Neural progenitor cell (in vitro differentiated cells): ENCODE measurements at regions not wholly inside any gene's neighbourhood (a gene's known extent, or its start where the extent isn't known, plus 50 kb on each side); places are given as distances from the start of the nearest gene placed in this dataset.

Source experiments
- DNase-seq: peaks from one replicate; pipeline ENCODE4 v3.0.0-alpha.2; 2016; ENCODE audit warnings: low spot score
- H2AFZ ChIP-seq: fragments of 200-600 bp; sonication (generic); replicated peaks from 2 replicates; pipeline ENCODE4 v1.6.1; 2016; ENCODE audit warnings: antibody characterized with exemption
- H3F3A ChIP-seq: fragments of 200-600 bp; sonication (generic); 2 replicates; pipeline ENCODE4 v1.6.1; 2016; ENCODE audit warnings: antibody characterized with exemption, low read depth
- H3K27ac ChIP-seq: fragments of 200-600 bp; sonication (generic); 2 replicates; pipeline ENCODE4 v1.5.1; 2016; ENCODE audit warnings: mild to moderate bottlenecking
- H3K27me3 ChIP-seq: fragments of 200-600 bp; sonication (generic); 2 replicates; pipeline ENCODE4 v1.6.1; 2016; ENCODE audit warnings: mild to moderate bottlenecking, moderate library complexity
- H3K36me3 ChIP-seq: fragments of 200-600 bp; sonication (generic); 2 replicates; pipeline ENCODE4 v1.5.1; 2016
- H3K4me1 ChIP-seq: fragments of 200-600 bp; sonication (generic); 2 replicates; pipeline ENCODE4 v1.6.1; 2016; ENCODE audit warnings: mixed run types
- H3K4me2 ChIP-seq: fragments of 200-600 bp; sonication (generic); 2 replicates; pipeline ENCODE4 v1.6.1; 2016
- H3K4me3 ChIP-seq: fragments of 200-600 bp; sonication (generic); 2 replicates; pipeline ENCODE4 v1.5.1; 2016
- H3K79me2 ChIP-seq: fragments of 200-600 bp; sonication (generic); 2 replicates; pipeline ENCODE4 v1.6.1; 2016; ENCODE audit warnings: low read depth
- H3K9ac ChIP-seq: fragments of 200-600 bp; sonication (generic); 2 replicates; pipeline ENCODE4 v1.6.1; 2016
- H3K9me3 ChIP-seq: fragments of 200-600 bp; sonication (generic); 2 replicates; pipeline ENCODE4 v1.5.1; 2016; ENCODE audit warnings: low read depth
- H4K20me1 ChIP-seq: fragments of 200-600 bp; sonication (generic); 2 replicates; pipeline ENCODE4 v1.6.1; 2016; ENCODE audit warnings: low read depth
- H3K27ac Mint-ChIP-seq: 3 replicates; pipeline ENCODE4 v1.8.0; 2021; ENCODE audit warnings: mixed read lengths
- H3K27me3 Mint-ChIP-seq: 2 replicates; pipeline ENCODE4 v1.8.0; 2022; ENCODE audit warnings: low read depth, mild to moderate bottlenecking, inconsistent platforms, moderate library complexity, mixed read lengths; ENCODE audit not compliant: insufficient read depth
- H3K36me3 Mint-ChIP-seq: 3 replicates; pipeline ENCODE4 v1.8.0; 2021; ENCODE audit warnings: mixed read lengths
- H3K4me1 Mint-ChIP-seq: 3 replicates; pipeline ENCODE4 v1.8.0; 2021; ENCODE audit warnings: mixed read lengths
- H3K4me3 Mint-ChIP-seq: 3 replicates; pipeline ENCODE4 v1.8.0; 2021; ENCODE audit warnings: mild to moderate bottlenecking, moderate library complexity, mixed read lengths
- H3K9me3 Mint-ChIP-seq: 3 replicates; pipeline ENCODE4 v1.8.0; 2020; ENCODE audit warnings: mixed read lengths
- EZH2 ChIP-seq: fragments of 200-600 bp; sonication (generic); IDR thresholded peaks from 2 replicates; pipeline ENCODE4 v1.6.1; 2017; ENCODE audit warnings: antibody characterized with exemption, mild to moderate bottlenecking, moderate library complexity
- EZH2phosphoT487 ChIP-seq: fragments of 200-600 bp; sonication (generic); IDR thresholded peaks from 2 replicates; pipeline ENCODE4 v1.6.1; 2017; ENCODE audit warnings: antibody characterized with exemption
- TF ChIP-seq, protein P1 (sequence below): fragments of 200-600 bp; sonication (generic); IDR thresholded peaks from 2 replicates; pipeline ENCODE4 v1.5.1; 2017; ENCODE audit warnings: antibody characterized with exemption, mild to moderate bottlenecking

DNA sequence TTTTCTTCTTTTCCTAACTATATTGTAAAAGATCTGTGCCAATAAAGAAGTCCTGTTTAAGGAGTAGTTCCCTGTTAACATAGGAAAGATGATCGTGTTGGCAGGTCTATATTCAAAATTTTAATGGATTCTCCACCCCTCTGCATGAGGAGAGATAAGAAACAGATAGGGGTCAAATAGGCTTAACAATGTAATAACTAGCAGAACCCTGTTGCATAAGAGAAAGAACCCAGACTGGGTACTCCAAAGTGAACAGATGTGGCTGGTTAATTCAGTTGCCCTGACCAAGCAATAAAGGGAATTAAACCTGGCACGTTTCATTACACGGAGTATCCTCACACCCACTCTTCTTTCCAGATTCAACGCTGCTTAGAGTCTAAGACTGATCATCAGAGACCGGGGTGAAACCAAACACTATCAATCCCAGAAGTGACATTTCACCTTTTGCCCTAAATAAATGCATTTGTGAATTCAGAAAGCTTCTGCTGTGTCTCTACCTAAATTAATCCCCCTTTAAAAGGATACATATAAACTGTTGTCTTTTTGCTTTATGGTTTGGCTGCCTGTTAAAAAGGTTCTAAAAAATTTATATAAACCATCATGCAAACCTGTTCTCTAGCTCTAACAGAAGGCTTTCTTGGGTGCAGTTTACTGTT is 1276.9 kb upstream of the WWC1 start:
- no peak for DNase-seq

DNA sequence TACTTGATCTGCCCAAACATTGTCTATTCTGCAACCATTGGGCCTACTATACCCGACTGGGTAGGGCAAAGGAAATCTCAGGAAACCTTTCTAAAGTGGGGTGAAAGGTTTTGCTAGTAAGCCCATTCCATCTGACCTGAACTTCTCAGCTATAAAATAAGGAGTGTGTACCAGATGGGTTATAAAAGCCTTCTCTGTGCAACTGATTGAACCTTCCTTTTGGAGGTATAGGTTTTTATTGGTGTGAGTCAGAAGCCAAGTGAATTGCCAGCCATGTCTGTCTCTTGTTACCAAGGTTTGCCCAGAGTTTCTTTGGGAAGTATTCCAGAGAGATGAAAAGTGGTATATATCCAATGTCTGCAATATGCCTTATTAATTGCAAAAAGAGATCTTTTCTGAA is 1271.0 kb upstream of the WWC1 start:
- no peaks in the 10 kb centered on the region for H3K27me3 ChIP-seq
- H3K4me2 ChIP-seq: no peak overlapping the region
- no peak for DNase-seq
- H3K4me1 Mint-ChIP-seq: no peaks in the 10 kb centered on the region
- H2AFZ ChIP-seq: no peak overlapping the region
- TF ChIP-seq, protein P1, sequence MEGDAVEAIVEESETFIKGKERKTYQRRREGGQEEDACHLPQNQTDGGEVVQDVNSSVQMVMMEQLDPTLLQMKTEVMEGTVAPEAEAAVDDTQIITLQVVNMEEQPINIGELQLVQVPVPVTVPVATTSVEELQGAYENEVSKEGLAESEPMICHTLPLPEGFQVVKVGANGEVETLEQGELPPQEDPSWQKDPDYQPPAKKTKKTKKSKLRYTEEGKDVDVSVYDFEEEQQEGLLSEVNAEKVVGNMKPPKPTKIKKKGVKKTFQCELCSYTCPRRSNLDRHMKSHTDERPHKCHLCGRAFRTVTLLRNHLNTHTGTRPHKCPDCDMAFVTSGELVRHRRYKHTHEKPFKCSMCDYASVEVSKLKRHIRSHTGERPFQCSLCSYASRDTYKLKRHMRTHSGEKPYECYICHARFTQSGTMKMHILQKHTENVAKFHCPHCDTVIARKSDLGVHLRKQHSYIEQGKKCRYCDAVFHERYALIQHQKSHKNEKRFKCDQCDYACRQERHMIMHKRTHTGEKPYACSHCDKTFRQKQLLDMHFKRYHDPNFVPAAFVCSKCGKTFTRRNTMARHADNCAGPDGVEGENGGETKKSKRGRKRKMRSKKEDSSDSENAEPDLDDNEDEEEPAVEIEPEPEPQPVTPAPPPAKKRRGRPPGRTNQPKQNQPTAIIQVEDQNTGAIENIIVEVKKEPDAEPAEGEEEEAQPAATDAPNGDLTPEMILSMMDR: no peak
- no peak for TF ChIP-seq EZH2
- H4K20me1 ChIP-seq: no peaks in the 10 kb centered on the region
- H3K27me3 Mint-ChIP-seq: no peaks in the 10 kb centered on the region
- peaks cover 5% of the 10 kb centered on the region for H3K36me3 Mint-ChIP-seq
- no peak overlapping the region for H3K4me3 Mint-ChIP-seq
- H3K4me1 ChIP-seq: no peaks in the 10 kb centered on the region
- H3K27ac Mint-ChIP-seq: no peak overlapping the region
- no peaks in the 10 kb centered on the region for H3K36me3 ChIP-seq
- H3K4me3 ChIP-seq: no peak overlapping the region
- H3K27ac ChIP-seq: no peak overlapping the region
- no peak overlapping the region for H3K9ac ChIP-seq
- no peaks in the 10 kb centered on the region for H3K79me2 ChIP-seq
- no peaks in the 10 kb centered on the region for H3F3A ChIP-seq
- no peaks in the 10 kb centered on the region for H3K9me3 ChIP-seq
- no peaks in the 10 kb centered on the region for H3K9me3 Mint-ChIP-seq

More for the DNA sequence above, 1276.9 kb upstream of the WWC1 start:
- Mint-ChIP-seq H3K27me3 (no peaks in the 10 kb centered on the region), H3K4me1 (no peaks in the 10 kb centered on the region), H3K36me3 (peaks cover 9% of the 10 kb centered on the region), H3K4me3 (no peak overlapping the region), H3K9me3 (peaks cover 3% of the 10 kb centered on the region), H3K27ac (no peak overlapping the region)
- H3K27ac ChIP-seq: no peak overlapping the region
- H3K9me3 ChIP-seq: no peaks in the 10 kb centered on the region
- H3K36me3 ChIP-seq: no peaks in the 10 kb centered on the region
- no peaks in the 10 kb centered on the region for H3F3A ChIP-seq
- H3K9ac ChIP-seq: no peak overlapping the region
- no peaks in the 10 kb centered on the region for H3K27me3 ChIP-seq
- no peak overlapping the region for H2AFZ ChIP-seq
- no peaks in the 10 kb centered on the region for H3K4me1 ChIP-seq
- TF ChIP-seq, protein P1: no peak
- TF ChIP-seq EZH2phosphoT487 (no peak), EZH2 (no peak)
- H3K4me2 ChIP-seq: no peak overlapping the region
- no peaks in the 10 kb centered on the region for H4K20me1 ChIP-seq
- H3K79me2 ChIP-seq: no peaks in the 10 kb centered on the region
- no peak overlapping the region for H3K4me3 ChIP-seq

DNA sequence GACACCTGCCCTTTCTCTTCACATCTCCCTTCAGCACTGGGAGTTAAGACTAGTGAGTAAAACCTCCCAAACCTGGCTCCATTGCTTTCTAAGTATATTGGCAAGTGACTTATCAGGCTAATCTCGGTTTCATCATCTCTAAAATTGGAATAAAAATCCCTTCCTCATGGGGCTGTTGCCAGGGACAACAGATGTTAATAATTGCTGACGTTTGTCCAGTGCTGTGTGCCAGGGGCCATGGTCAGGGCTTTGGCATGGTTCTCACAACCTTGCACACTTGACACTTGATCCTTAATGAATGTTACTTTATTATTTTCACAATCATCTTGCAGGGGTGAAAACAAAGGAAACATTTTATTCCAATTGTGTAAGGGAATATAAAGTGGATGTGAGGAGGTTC is 1262.0 kb upstream of the WWC1 start:
- Histone ChIP-seq H3K4me3 (no peak overlapping the region), H2AFZ (no peak overlapping the region), H4K20me1 (no peaks in the 10 kb centered on the region), H3F3A (no peaks in the 10 kb centered on the region), H3K79me2 (no peaks in the 10 kb centered on the region), H3K4me1 (no peaks in the 10 kb centered on the region), H3K27ac (no peak overlapping the region), H3K9ac (no peak overlapping the region), H3K27me3 (no peaks in the 10 kb centered on the region), H3K36me3 (no peaks in the 10 kb centered on the region), H3K9me3 (no peaks in the 10 kb centered on the region), H3K4me2 (no peak overlapping the region)
- Mint-ChIP-seq H3K4me1 (peaks cover 8% of the 10 kb centered on the region), H3K36me3 (peaks cover 2% of the 10 kb centered on the region), H3K4me3 (no peak overlapping the region), H3K27me3 (no peaks in the 10 kb centered on the region), H3K9me3 (no peaks in the 10 kb centered on the region), H3K27ac (no peak overlapping the region)
- no peak for DNase-seq
- TF ChIP-seq, protein P1: no peak
- TF ChIP-seq EZH2 (no peak), EZH2phosphoT487 (no peak)
